Left lung (tissue), 4 donors: ENCODE measurements at regions not wholly inside any gene's neighbourhood (a gene's known extent, or its start where the extent isn't known, plus 50 kb on each side); places are given as distances from the start of the nearest gene placed in this dataset.
"Not testable (repeated sequence)": the region's sequence is repeated elsewhere in the genome, so short reads cannot be mapped to it uniquely, and the experiment has no call there.

Experiments used
- ATAC-seq: fragments of 200-7000 bp; cut with Tn5 transposase; one replicate; pipeline ENCODE4 v1.9.1; 2020; ENCODE audit warnings: moderate library complexity
- DNase-seq, 4 donors: peaks; one replicate each; pipeline ENCODE4 v3.0.0-alpha.2; 2013 to 2020
- H3K27ac ChIP-seq, 2 donors: fragments of 200-600 bp; sonication (generic) in 1 of 2; one replicate each; pipeline versions ENCODE4 v1.5.0 to v1.8.0; 2020 to 2021
- H3K27me3 ChIP-seq, 2 donors: fragments of 200-600 bp; sonication (generic) in 1 of 2; one replicate each; pipeline versions ENCODE4 v1.5.0 to v1.8.0; 2020 to 2021
- H3K36me3 ChIP-seq, 2 donors: fragments of 200-600 bp; sonication (generic) in 1 of 2; one replicate each; pipeline versions ENCODE4 v1.5.0 to v1.8.0; 2020 to 2021
- H3K4me1 ChIP-seq, 2 donors: fragments of 200-600 bp; one replicate each; pipeline ENCODE4 v1.8.0; 2021
- H3K4me3 ChIP-seq, 2 donors: fragments of 200-600 bp; sonication (generic) in 1 of 2; one replicate each; pipeline versions ENCODE4 v1.5.0 to v1.8.0; 2020 to 2021; ENCODE audit warnings: mild to moderate bottlenecking in 1 of 2
- H3K9me3 ChIP-seq, 2 donors: fragments of 200-600 bp; sonication (generic) in 1 of 2; one replicate each; pipeline versions ENCODE4 v1.5.0 to v1.8.0; 2020 to 2021
- CTCF ChIP-seq, 2 donors: fragments of 200-600 bp; sonication (generic) in 1 of 2; IDR thresholded peaks; one replicate each; pipeline versions ENCODE4 v1.5.0 to v1.8.0; 2021; ENCODE audit warnings: antibody characterized with exemption in 2 of 2
- intact Hi-C, 2 donors: fragments of 100-400 bp; cut with DNase I; formaldehyde crosslinking; loops; one replicate each; pipeline versions ENCODE4 v1.11.2 to v1.14.2; 2022
- donor health status: DM: no; HTN: yes; CAD: no.
- donor health status: DM: no; HTN: no; CAD: no.

GRCh38 chr14:103190741-103191140 lies 67.5 kb downstream of the TNFAIP2 start:
- ATAC-seq (no peak), DNase-seq (no peak)
- H3K36me3 ChIP-seq: no peaks in the 10 kb centered on the region
- intact Hi-C loops: no loop called here
- TF ChIP-seq CTCF (IDR thresholded peaks at IDR 0.05): no peak
- no peak overlapping the region for H3K4me3 ChIP-seq
- peaks cover 0 to 10% of the 10 kb centered on the region in 2 donors for H3K4me1 ChIP-seq
- H3K27ac ChIP-seq: no peak overlapping the region
- peaks cover 0 to 3% of the 10 kb centered on the region in 2 donors for H3K9me3 ChIP-seq
- peaks cover 12 to 53% of the 10 kb centered on the region in 2 donors for H3K27me3 ChIP-seq

- TF ChIP-seq CTCF (IDR thresholded peaks at IDR 0.05): no peak
- H3K27ac ChIP-seq: no peak overlapping the region
- H3K9me3 ChIP-seq: peaks cover 0 to 3% of the 10 kb centered on the region in 2 donors
- H3K27me3 ChIP-seq: peaks cover 12 to 43% of the 10 kb centered on the region in 2 donors
- ATAC-seq (no peak), DNase-seq (no peak)
- no peak overlapping the region for H3K4me3 ChIP-seq
- peaks cover 0 to 10% of the 10 kb centered on the region in 2 donors for H3K4me1 ChIP-seq
- intact Hi-C loops: no loop called here
- no peaks in the 10 kb centered on the region for H3K36me3 ChIP-seq
These were observed 68.6 kb downstream of the TNFAIP2 start for GRCh38 chr14:103191844-103192243.

GRCh38 chr14:103192246-103192840 lies 69.1 kb downstream of the TNFAIP2 start:
- Histone ChIP-seq H3K4me3 (no peak overlapping the region), H3K36me3 (no peaks in the 10 kb centered on the region), H3K27me3 (peaks cover 12 to 38% of the 10 kb centered on the region in 2 donors), H3K4me1 (peaks cover 0 to 10% of the 10 kb centered on the region in 2 donors), H3K27ac (no peak overlapping the region), H3K9me3 (peaks cover 0 to 3% of the 10 kb centered on the region in 2 donors)
- DNase-seq (no peak), ATAC-seq (no peak)
- no peak for TF ChIP-seq CTCF (IDR thresholded peaks at IDR 0.05)
- intact Hi-C loops: no loop called here

- H3K4me3 ChIP-seq, H3K27ac ChIP-seq, intact Hi-C loops, DNase-seq, H3K9me3 ChIP-seq, ATAC-seq, H3K36me3 ChIP-seq: not testable (repeated sequence)
- Histone ChIP-seq H3K27me3 (peaks cover 9 to 32% of the 10 kb centered on the region in 2 donors), H3K4me1 (peaks cover 0 to 10% of the 10 kb centered on the region in 2 donors)
These were observed 69.6 kb downstream of the TNFAIP2 start for GRCh38 chr14:103192861-103193260.

GRCh38 chr14:103193491-103193890 lies 70.2 kb downstream of the TNFAIP2 start:
- DNase-seq, intact Hi-C loops, H3K4me3 ChIP-seq, H3K9me3 ChIP-seq, ATAC-seq, H3K36me3 ChIP-seq, H3K27ac ChIP-seq: not testable (repeated sequence)
- H3K4me1 ChIP-seq: peaks cover 0 to 12% of the 10 kb centered on the region in 2 donors
- H3K27me3 ChIP-seq: peaks cover 3 to 26% of the 10 kb centered on the region in 2 donors

GRCh38 chr14:103194256-103195045 lies 71.2 kb downstream of the TNFAIP2 start:
- Histone ChIP-seq H3K27me3 (peaks cover 0 to 16% of the 10 kb centered on the region in 2 donors), H3K4me1 (peaks cover 0 to 5% of the 10 kb centered on the region in 2 donors), H3K9me3 (peaks cover 0 to 3% of the 10 kb centered on the region in 2 donors), H3K27ac (no peak overlapping the region), H3K36me3 (no peaks in the 10 kb centered on the region), H3K4me3 (no peak overlapping the region)
- no peak for ATAC-seq
- no peak for TF ChIP-seq CTCF (IDR thresholded peaks at IDR 0.05)
- DNase-seq: peak in 2 of 4 donors; percentile 66 to 75
- intact Hi-C loops: no loop called here
